ENCODE measurements at regions not wholly inside any gene's neighbourhood (a gene's known extent, or its start where the extent isn't known, plus 50 kb on each side); places are given as distances from the start of the nearest gene placed in this dataset.

GRCh38 chr2:82697231-82697630 lies 1761.8 kb downstream of the SUCLG1 start:
- no peaks in the 10 kb centered on the region for H3K9me2 ChIP-seq (replicated peaks; ENCODE audit: control insufficient read depth, low read length)
- H3K79me2 ChIP-seq (ENCODE audit: control insufficient read depth, low read length) = no peaks in the 10 kb centered on the region

DNA sequence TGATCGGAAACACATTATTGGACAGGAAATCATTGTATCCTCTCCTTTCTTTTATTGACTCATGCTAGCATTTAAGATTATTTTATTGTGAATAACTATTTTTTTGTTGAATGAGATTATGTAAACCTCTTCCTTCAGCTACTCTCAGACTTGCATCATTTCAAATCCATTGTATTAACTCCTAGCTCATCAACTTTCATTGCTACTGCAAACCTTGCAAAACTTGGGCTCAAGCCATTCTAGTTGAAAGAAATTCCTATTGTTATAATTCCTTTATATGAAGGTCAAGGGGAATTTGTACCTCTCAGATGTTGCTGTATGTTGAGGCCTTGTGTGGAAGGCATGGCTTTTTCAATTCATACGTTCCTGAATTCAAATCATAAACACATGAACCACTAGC lies 1764.6 kb downstream of the SUCLG1 start:
- no peaks in the 10 kb centered on the region for H3F3A ChIP-seq (ENCODE audit: control insufficient read depth, insufficient read depth)
- H3K9me2 ChIP-seq (replicated peaks; ENCODE audit: control insufficient read depth, low read length) = no peaks in the 10 kb centered on the region
- no peak overlapping the region for H3K4me3 ChIP-seq (ENCODE audit: low read length)
- no peak overlapping the region for H3K4me2 ChIP-seq (ENCODE audit: low read length)
- no peaks in the 10 kb centered on the region for H4K20me1 ChIP-seq (ENCODE audit: control insufficient read depth, insufficient read depth, low read depth, low read length)
- no peaks in the 10 kb centered on the region for H3K9me3 ChIP-seq (ENCODE audit: control insufficient read depth, insufficient read depth, low read length)
- H3K79me2 ChIP-seq (ENCODE audit: control insufficient read depth, low read length) = no peaks in the 10 kb centered on the region
- no peaks in the 10 kb centered on the region for H3K27me3 ChIP-seq (ENCODE audit: control insufficient read depth, low read length)
- no peak overlapping the region for H3K27ac ChIP-seq (ENCODE audit: low read depth, low read length)
- no peak for TF ChIP-seq EZH2phosphoT487 (IDR thresholded peaks at IDR 0.05; ENCODE audit: borderline replicate concordance, low read length)
- TF ChIP-seq, protein P1, sequence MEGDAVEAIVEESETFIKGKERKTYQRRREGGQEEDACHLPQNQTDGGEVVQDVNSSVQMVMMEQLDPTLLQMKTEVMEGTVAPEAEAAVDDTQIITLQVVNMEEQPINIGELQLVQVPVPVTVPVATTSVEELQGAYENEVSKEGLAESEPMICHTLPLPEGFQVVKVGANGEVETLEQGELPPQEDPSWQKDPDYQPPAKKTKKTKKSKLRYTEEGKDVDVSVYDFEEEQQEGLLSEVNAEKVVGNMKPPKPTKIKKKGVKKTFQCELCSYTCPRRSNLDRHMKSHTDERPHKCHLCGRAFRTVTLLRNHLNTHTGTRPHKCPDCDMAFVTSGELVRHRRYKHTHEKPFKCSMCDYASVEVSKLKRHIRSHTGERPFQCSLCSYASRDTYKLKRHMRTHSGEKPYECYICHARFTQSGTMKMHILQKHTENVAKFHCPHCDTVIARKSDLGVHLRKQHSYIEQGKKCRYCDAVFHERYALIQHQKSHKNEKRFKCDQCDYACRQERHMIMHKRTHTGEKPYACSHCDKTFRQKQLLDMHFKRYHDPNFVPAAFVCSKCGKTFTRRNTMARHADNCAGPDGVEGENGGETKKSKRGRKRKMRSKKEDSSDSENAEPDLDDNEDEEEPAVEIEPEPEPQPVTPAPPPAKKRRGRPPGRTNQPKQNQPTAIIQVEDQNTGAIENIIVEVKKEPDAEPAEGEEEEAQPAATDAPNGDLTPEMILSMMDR (IDR thresholded peaks at IDR 0.05; ENCODE audit: low read depth, low read length, poor library complexity, severe bottlenecking) = no peak
- H3K36me3 ChIP-seq (ENCODE audit: control insufficient read depth, low read length) = no peaks in the 10 kb centered on the region
- no peaks in the 10 kb centered on the region for H3K4me1 ChIP-seq (ENCODE audit: control insufficient read depth, low read length)

More at GRCh38 chr2:82697231-82697630, 1761.8 kb downstream of the SUCLG1 start:
- H3K4me3 ChIP-seq (ENCODE audit: low read length) = no peak overlapping the region
- no peak overlapping the region for H3K27ac ChIP-seq (ENCODE audit: low read depth, low read length)
- H3F3A ChIP-seq (ENCODE audit: control insufficient read depth, insufficient read depth) = no peaks in the 10 kb centered on the region
- H3K36me3 ChIP-seq (ENCODE audit: control insufficient read depth, low read length) = no peaks in the 10 kb centered on the region
- no peaks in the 10 kb centered on the region for H3K4me1 ChIP-seq (ENCODE audit: control insufficient read depth, low read length)
- no peaks in the 10 kb centered on the region for H3K27me3 ChIP-seq (ENCODE audit: control insufficient read depth, low read length)
- H4K20me1 ChIP-seq (ENCODE audit: control insufficient read depth, insufficient read depth, low read depth, low read length) = no peaks in the 10 kb centered on the region
- TF ChIP-seq, protein P1 (IDR thresholded peaks at IDR 0.05; ENCODE audit: low read depth, low read length, poor library complexity, severe bottlenecking) = no peak
- TF ChIP-seq EZH2phosphoT487 (IDR thresholded peaks at IDR 0.05; ENCODE audit: borderline replicate concordance, low read length) = no peak
- no peak overlapping the region for H3K4me2 ChIP-seq (ENCODE audit: low read length)
- no peaks in the 10 kb centered on the region for H3K9me3 ChIP-seq (ENCODE audit: control insufficient read depth, insufficient read depth, low read length)

- H3K4me3 ChIP-seq (ENCODE audit: low read length) = no peak overlapping the region
- H3K9me2 ChIP-seq (replicated peaks; ENCODE audit: control insufficient read depth, low read length) = no peaks in the 10 kb centered on the region
- no peak overlapping the region for H3K27ac ChIP-seq (ENCODE audit: low read depth, low read length)
- H3K4me1 ChIP-seq (ENCODE audit: control insufficient read depth, low read length) = no peaks in the 10 kb centered on the region
- H3F3A ChIP-seq (ENCODE audit: control insufficient read depth, insufficient read depth) = no peaks in the 10 kb centered on the region
- no peaks in the 10 kb centered on the region for H4K20me1 ChIP-seq (ENCODE audit: control insufficient read depth, insufficient read depth, low read depth, low read length)
- no peaks in the 10 kb centered on the region for H3K9me3 ChIP-seq (ENCODE audit: control insufficient read depth, insufficient read depth, low read length)
- no peaks in the 10 kb centered on the region for H3K36me3 ChIP-seq (ENCODE audit: control insufficient read depth, low read length)
- no peak overlapping the region for H3K4me2 ChIP-seq (ENCODE audit: low read length)
- H3K27me3 ChIP-seq (ENCODE audit: control insufficient read depth, low read length) = no peaks in the 10 kb centered on the region
- TF ChIP-seq, protein P1 (IDR thresholded peaks at IDR 0.05; ENCODE audit: low read depth, low read length, poor library complexity, severe bottlenecking) = no peak
- TF ChIP-seq EZH2phosphoT487 (IDR thresholded peaks at IDR 0.05; ENCODE audit: borderline replicate concordance, low read length) = no peak
- no peaks in the 10 kb centered on the region for H3K79me2 ChIP-seq (ENCODE audit: control insufficient read depth, low read length)
Observed at GRCh38 chr2:82690757-82691411, 1768.2 kb downstream of the SUCLG1 start.

All from DOHH2 (cell line).